K562 (cell line): ENCODE measurements at regions not wholly inside any gene's neighbourhood (a gene's known extent, or its start where the extent isn't known, plus 50 kb on each side); places are given as distances from the start of the nearest gene placed in this dataset.

ENCODE experiments used
- ZNF354B ChIP-seq: fragments of 250-450 bp; sonication (Bioruptor Pico); IDR thresholded peaks from 2 replicates; pipeline ENCODE4 v1.4.0; 2020
- TF ChIP-seq, protein P1 (sequence below), 2 experiments: fragments of 200-800 bp in 1 of 2; sonication (Bioruptor generic) in 1 of 2; sonication (generic) in 1 of 2; formaldehyde crosslinking in 1 of 2; IDR thresholded peaks in 1 of 2; conservative IDR thresholded peaks in 1 of 2; 2 replicates each; pipeline versions ENCODE4 v1.5.0 to v1.6.1; 2016 to 2020; ENCODE audit warnings: missing compliant biosample characterization in 1 of 2, missing genetic modification characterization in 1 of 2, missing genetic modification reagents in 1 of 2
- TF ChIP-seq, protein P2 (sequence below): sonication (generic); formaldehyde crosslinking; IDR thresholded peaks from 2 replicates; pipeline ENCODE4 v1.8.0; 2023; ENCODE audit warnings: mild to moderate bottlenecking, missing genetic modification reagents
- TF ChIP-seq, protein P3 (sequence below), 2 experiments: fragments of 150-350 bp in 1 of 2; IDR thresholded peaks; 2 replicates each; pipeline ENCODE4 v1.6.1; 2012 to 2016; ENCODE audit warnings: low read depth in 2 of 2, low read length in 2 of 2, mild to moderate bottlenecking in 1 of 2, moderate library complexity in 1 of 2

DNA sequence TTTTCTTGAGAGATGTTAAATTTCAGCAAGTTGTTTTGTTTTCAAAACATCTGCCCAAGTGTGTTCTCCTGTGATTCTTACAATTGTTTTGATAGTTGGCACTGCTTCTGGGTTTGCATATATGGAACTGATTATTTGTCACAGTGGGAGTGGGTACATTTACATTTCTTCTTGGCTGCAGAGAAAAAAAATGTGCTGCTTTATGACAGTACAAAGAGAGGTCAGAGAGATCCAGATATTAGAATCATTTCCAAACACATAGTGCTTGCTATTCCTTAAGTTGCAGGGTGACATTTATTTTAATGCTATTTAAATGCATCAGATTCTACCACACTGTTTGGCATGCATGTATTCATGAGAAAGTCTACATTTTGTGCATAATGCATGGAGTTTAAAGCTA is 303.5 kb upstream of the MDGA2 start (continued):
- TF ChIP-seq, protein P1, sequence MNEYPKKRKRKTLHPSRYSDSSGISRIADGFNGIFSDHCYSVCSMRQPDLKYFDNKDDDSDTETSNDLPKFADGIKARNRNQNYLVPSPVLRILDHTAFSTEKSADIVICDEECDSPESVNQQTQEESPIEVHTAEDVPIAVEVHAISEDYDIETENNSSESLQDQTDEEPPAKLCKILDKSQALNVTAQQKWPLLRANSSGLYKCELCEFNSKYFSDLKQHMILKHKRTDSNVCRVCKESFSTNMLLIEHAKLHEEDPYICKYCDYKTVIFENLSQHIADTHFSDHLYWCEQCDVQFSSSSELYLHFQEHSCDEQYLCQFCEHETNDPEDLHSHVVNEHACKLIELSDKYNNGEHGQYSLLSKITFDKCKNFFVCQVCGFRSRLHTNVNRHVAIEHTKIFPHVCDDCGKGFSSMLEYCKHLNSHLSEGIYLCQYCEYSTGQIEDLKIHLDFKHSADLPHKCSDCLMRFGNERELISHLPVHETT (CRISPR knock-in tag; conservative IDR thresholded peaks at IDR 0.05 in 1 of 2, IDR thresholded peaks at IDR 0.05 in 1 of 2), result no peak
- TF ChIP-seq, protein P2, sequence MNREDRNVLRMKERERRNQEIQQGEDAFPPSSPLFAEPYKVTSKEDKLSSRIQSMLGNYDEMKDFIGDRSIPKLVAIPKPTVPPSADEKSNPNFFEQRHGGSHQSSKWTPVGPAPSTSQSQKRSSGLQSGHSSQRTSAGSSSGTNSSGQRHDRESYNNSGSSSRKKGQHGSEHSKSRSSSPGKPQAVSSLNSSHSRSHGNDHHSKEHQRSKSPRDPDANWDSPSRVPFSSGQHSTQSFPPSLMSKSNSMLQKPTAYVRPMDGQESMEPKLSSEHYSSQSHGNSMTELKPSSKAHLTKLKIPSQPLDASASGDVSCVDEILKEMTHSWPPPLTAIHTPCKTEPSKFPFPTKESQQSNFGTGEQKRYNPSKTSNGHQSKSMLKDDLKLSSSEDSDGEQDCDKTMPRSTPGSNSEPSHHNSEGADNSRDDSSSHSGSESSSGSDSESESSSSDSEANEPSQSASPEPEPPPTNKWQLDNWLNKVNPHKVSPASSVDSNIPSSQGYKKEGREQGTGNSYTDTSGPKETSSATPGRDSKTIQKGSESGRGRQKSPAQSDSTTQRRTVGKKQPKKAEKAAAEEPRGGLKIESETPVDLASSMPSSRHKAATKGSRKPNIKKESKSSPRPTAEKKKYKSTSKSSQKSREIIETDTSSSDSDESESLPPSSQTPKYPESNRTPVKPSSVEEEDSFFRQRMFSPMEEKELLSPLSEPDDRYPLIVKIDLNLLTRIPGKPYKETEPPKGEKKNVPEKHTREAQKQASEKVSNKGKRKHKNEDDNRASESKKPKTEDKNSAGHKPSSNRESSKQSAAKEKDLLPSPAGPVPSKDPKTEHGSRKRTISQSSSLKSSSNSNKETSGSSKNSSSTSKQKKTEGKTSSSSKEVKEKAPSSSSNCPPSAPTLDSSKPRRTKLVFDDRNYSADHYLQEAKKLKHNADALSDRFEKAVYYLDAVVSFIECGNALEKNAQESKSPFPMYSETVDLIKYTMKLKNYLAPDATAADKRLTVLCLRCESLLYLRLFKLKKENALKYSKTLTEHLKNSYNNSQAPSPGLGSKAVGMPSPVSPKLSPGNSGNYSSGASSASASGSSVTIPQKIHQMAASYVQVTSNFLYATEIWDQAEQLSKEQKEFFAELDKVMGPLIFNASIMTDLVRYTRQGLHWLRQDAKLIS (CRISPR knock-in tag), result no peak
- TF ChIP-seq, protein P3, sequence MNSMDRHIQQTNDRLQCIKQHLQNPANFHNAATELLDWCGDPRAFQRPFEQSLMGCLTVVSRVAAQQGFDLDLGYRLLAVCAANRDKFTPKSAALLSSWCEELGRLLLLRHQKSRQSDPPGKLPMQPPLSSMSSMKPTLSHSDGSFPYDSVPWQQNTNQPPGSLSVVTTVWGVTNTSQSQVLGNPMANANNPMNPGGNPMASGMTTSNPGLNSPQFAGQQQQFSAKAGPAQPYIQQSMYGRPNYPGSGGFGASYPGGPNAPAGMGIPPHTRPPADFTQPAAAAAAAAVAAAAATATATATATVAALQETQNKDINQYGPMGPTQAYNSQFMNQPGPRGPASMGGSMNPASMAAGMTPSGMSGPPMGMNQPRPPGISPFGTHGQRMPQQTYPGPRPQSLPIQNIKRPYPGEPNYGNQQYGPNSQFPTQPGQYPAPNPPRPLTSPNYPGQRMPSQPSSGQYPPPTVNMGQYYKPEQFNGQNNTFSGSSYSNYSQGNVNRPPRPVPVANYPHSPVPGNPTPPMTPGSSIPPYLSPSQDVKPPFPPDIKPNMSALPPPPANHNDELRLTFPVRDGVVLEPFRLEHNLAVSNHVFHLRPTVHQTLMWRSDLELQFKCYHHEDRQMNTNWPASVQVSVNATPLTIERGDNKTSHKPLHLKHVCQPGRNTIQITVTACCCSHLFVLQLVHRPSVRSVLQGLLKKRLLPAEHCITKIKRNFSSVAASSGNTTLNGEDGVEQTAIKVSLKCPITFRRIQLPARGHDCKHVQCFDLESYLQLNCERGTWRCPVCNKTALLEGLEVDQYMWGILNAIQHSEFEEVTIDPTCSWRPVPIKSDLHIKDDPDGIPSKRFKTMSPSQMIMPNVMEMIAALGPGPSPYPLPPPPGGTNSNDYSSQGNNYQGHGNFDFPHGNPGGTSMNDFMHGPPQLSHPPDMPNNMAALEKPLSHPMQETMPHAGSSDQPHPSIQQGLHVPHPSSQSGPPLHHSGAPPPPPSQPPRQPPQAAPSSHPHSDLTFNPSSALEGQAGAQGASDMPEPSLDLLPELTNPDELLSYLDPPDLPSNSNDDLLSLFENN (IDR thresholded peaks at IDR 0.05; ENCODE audit: low read depth in 2 of 2, low read length in 2 of 2), result no peak
- no peak for TF ChIP-seq ZNF354B (CRISPR knock-in tag)
